DOHH2 (cell line): ENCODE measurements at regions not wholly inside any gene's neighbourhood (a gene's known extent, or its start where the extent isn't known, plus 50 kb on each side); places are given as distances from the start of the nearest gene placed in this dataset.

ENCODE experiments used
- H3F3A ChIP-seq: fragments of 200-600 bp; sonication (generic), shearing (Covaris generic); 2 replicates; pipeline ENCODE4 v1.6.0; 2016; ENCODE audit warnings: antibody characterized with exemption, mild to moderate bottlenecking; ENCODE audit not compliant: control insufficient read depth, insufficient read depth
- H3K27ac ChIP-seq: fragments of 200-600 bp; sonication (generic); 2 replicates; pipeline ENCODE4 v1.5.1; 2014; ENCODE audit warnings: low read depth, mild to moderate bottlenecking, low read length, moderate library complexity
- H3K27me3 ChIP-seq: fragments of 200-600 bp; sonication (generic); 2 replicates; pipeline ENCODE4 v1.6.1; 2014; ENCODE audit warnings: mild to moderate bottlenecking, low read length, mixed read lengths; ENCODE audit not compliant: control insufficient read depth
- H3K36me3 ChIP-seq: fragments of 200-600 bp; sonication (generic); 2 replicates; pipeline ENCODE4 v1.6.1; 2014; ENCODE audit warnings: mild to moderate bottlenecking, low read length, moderate library complexity, mixed read lengths; ENCODE audit not compliant: control insufficient read depth
- H3K4me1 ChIP-seq: fragments of 200-600 bp; sonication (generic); 2 replicates; pipeline ENCODE4 v1.6.1; 2014; ENCODE audit warnings: mild to moderate bottlenecking, low read length, mixed read lengths; ENCODE audit not compliant: control insufficient read depth
- H3K4me2 ChIP-seq: fragments of 200-600 bp; sonication (generic); 2 replicates; pipeline ENCODE4 v1.6.0; 2014; ENCODE audit warnings: mild to moderate bottlenecking, low read length, moderate library complexity
- H3K4me3 ChIP-seq: fragments of 200-600 bp; sonication (generic); 2 replicates; pipeline ENCODE4 v1.5.1; 2014; ENCODE audit warnings: mild to moderate bottlenecking, low read length, mixed read lengths
- H3K79me2 ChIP-seq: fragments of 200-600 bp; sonication (generic); 2 replicates; pipeline ENCODE4 v1.6.1; 2014; ENCODE audit warnings: mild to moderate bottlenecking, low read length, mixed read lengths; ENCODE audit not compliant: control insufficient read depth
- H3K9me2 ChIP-seq: fragments of 200-600 bp; sonication (generic); replicated peaks from 2 replicates; pipeline ENCODE4 v1.6.1; 2014; ENCODE audit warnings: mild to moderate bottlenecking, low read length, mixed read lengths; ENCODE audit not compliant: control insufficient read depth
- H3K9me3 ChIP-seq: fragments of 200-600 bp; sonication (generic); 2 replicates; pipeline ENCODE4 v1.6.1; 2014; ENCODE audit warnings: antibody characterized with exemption, low read length, mixed read lengths; ENCODE audit not compliant: control insufficient read depth, insufficient read depth
- H4K20me1 ChIP-seq: fragments of 200-600 bp; sonication (generic); 2 replicates; pipeline ENCODE4 v1.6.0; 2014; ENCODE audit warnings: low read depth, mild to moderate bottlenecking, antibody characterized with exemption, low read length, moderate library complexity; ENCODE audit not compliant: control insufficient read depth, insufficient read depth
- EZH2phosphoT487 ChIP-seq: fragments of 200-600 bp; sonication (generic); IDR thresholded peaks from 2 replicates; pipeline ENCODE4 v1.6.1; 2017; ENCODE audit warnings: borderline replicate concordance, mild to moderate bottlenecking, antibody characterized with exemption, low read length, moderate library complexity, mixed read lengths
- TF ChIP-seq, protein P1 (sequence below): fragments of 200-600 bp; sonication (generic); IDR thresholded peaks from one replicate; pipeline ENCODE4 v1.5.1; 2014; ENCODE audit warnings: antibody characterized with exemption, mild to moderate bottlenecking, low read depth, low read length; ENCODE audit not compliant: poor library complexity, severe bottlenecking

DNA sequence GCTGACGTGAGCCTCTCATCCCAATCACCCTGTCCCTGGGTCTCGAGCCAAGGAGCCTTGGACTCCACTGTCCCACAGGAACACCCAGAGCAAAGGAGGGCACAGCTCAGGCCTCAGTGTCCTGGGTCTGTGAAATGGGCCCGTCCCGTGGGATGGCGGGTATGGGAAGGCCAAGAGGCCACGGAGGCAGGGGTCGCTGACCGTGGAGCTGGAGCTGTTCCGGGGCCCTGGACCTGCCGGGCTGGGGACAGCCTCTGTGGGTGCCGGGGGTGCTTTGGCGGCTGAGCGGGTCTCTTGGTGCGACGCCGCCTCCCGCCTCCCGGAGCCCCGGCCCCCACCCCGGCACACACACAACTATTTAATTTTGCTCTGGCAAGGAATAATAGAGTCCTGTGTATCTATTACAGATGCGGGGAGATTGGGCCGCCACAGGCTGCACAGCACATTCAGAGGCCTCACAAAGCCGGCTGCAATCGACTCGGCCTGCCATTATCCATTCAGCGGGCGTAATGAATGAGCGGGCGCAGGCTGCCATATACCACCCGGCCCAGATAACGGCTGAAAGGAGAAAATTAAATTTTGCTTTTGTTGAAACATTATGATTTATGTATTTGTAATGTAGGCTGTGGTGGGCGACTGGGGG lies 83.9 kb upstream of the NKX1-1 start:
- Histone ChIP-seq H4K20me1 (no peaks in the 10 kb centered on the region), H3K36me3 (no peaks in the 10 kb centered on the region), H3K4me1 (no peaks in the 10 kb centered on the region), H3K4me3 (no peak overlapping the region), H3K9me3 (peaks cover 20% of the 10 kb centered on the region), H3K27ac (no peak overlapping the region), H3K79me2 (no peaks in the 10 kb centered on the region), H3K9me2 (no peaks in the 10 kb centered on the region), H3F3A (no peaks in the 10 kb centered on the region), H3K4me2 (no peak overlapping the region), H3K27me3 (no peaks in the 10 kb centered on the region)
- TF ChIP-seq, protein P1, sequence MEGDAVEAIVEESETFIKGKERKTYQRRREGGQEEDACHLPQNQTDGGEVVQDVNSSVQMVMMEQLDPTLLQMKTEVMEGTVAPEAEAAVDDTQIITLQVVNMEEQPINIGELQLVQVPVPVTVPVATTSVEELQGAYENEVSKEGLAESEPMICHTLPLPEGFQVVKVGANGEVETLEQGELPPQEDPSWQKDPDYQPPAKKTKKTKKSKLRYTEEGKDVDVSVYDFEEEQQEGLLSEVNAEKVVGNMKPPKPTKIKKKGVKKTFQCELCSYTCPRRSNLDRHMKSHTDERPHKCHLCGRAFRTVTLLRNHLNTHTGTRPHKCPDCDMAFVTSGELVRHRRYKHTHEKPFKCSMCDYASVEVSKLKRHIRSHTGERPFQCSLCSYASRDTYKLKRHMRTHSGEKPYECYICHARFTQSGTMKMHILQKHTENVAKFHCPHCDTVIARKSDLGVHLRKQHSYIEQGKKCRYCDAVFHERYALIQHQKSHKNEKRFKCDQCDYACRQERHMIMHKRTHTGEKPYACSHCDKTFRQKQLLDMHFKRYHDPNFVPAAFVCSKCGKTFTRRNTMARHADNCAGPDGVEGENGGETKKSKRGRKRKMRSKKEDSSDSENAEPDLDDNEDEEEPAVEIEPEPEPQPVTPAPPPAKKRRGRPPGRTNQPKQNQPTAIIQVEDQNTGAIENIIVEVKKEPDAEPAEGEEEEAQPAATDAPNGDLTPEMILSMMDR: no peak
- no peak for TF ChIP-seq EZH2phosphoT487

DNA sequence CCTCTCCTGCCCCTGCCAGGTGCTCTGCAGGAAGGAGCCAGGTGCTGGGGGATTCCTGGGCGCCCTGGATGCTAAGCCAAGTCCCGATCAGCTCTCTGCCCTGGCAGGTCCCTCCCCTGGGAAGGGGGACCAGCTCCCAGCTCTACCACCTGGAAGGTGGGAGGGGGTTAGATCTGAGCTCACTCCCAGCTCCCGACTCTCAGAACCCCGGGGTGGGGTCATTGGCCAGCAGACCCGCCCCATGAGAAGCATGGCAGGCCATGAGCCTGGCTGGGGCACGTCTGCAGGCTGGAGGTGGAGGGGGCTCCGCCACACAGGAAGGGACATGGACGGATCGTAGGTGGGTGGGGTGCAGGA lies 83.4 kb upstream of the NKX1-1 start:
- no peaks in the 10 kb centered on the region for H3F3A ChIP-seq
- H3K4me2 ChIP-seq: no peak overlapping the region
- H3K79me2 ChIP-seq: no peaks in the 10 kb centered on the region
- H3K4me3 ChIP-seq: no peak overlapping the region
- H3K36me3 ChIP-seq: no peaks in the 10 kb centered on the region
- H3K4me1 ChIP-seq: no peaks in the 10 kb centered on the region
- H3K27me3 ChIP-seq: no peaks in the 10 kb centered on the region
- peaks cover 25% of the 10 kb centered on the region for H3K9me3 ChIP-seq
- H3K27ac ChIP-seq: no peak overlapping the region
- no peaks in the 10 kb centered on the region for H3K9me2 ChIP-seq
- TF ChIP-seq, protein P1: no peak
- no peak for TF ChIP-seq EZH2phosphoT487
- no peaks in the 10 kb centered on the region for H4K20me1 ChIP-seq

DNA sequence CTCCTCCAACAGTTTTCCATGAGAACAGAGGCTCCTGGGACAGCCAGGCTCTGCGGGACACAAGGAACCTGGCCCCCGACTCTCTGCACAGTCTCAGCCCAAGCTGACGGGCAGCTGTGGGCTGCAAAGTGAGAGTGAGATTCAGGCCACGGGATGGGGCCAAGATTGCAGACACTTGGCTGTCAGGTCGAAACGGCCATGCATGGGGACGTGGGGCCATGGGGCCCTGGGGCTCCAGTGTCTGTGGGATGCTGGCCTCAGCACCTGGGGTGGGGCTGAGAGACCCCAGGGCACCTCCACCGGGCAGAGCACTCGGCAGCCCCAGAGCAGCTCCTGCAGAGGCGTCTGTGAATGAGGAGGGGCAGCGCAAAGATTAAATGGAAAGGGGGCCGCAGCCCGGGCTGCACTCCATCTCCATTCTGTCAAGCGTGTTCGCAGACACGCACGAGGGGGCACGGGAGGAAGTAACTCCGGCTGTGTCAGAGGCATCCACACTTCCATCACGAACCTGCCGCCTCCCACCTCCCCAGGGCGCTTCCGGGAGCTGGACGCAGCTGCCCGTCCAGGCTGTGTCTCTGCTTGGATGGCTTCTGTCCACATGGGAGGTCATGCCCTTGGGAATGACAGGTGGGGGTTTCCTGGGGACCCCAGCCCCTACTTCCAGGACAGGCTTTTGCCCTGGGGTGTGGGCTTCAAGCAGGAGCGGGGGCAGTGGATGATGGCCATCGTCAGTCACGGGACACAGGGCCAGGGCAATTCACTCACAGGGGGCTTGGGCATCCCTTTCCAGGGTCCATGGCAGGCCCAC lies 82.8 kb upstream of the NKX1-1 start:
- no peaks in the 10 kb centered on the region for H3K27me3 ChIP-seq
- TF ChIP-seq, protein P1: no peak
- TF ChIP-seq EZH2phosphoT487: no peak

More for the DNA sequence above, 82.8 kb upstream of the NKX1-1 start:
- Histone ChIP-seq H3K9me2 (no peaks in the 10 kb centered on the region), H4K20me1 (no peaks in the 10 kb centered on the region), H3K4me3 (no peak overlapping the region), H3K4me2 (no peak overlapping the region), H3K27ac (no peak overlapping the region), H3K4me1 (no peaks in the 10 kb centered on the region), H3K9me3 (peaks cover 28% of the 10 kb centered on the region), H3F3A (no peaks in the 10 kb centered on the region), H3K79me2 (no peaks in the 10 kb centered on the region), H3K36me3 (no peaks in the 10 kb centered on the region)
